Right atrium auricular region (tissue), 2 donors: ENCODE measurements at regions not wholly inside any gene's neighbourhood (a gene's known extent, or its start where the extent isn't known, plus 50 kb on each side); places are given as distances from the start of the nearest gene placed in this dataset.

Experiments
- DNase-seq: peaks from one replicate; pipeline ENCODE4 v3.0.0-alpha.2; 2019; ENCODE audit warnings: low spot score
- H3K27ac ChIP-seq, 2 donors: fragments of 200-600 bp; sonication (generic); 1 replicate in 1 of 2; 2 replicates in 1 of 2; pipeline ENCODE4 v1.5.1; 2016 to 2019
- H3K27me3 ChIP-seq, 2 donors: fragments of 200-600 bp; sonication (generic); one replicate each; pipeline versions ENCODE4 v1.5.1 to v1.6.0; 2017 to 2019
- H3K36me3 ChIP-seq: fragments of 200-600 bp; sonication (generic); one replicate; pipeline ENCODE4 v1.5.1; 2016
- H3K4me1 ChIP-seq, 2 donors: fragments of 200-600 bp; sonication (generic); one replicate each; pipeline versions ENCODE4 v1.5.1 to v1.6.0; 2017 to 2019
- H3K4me3 ChIP-seq, 2 donors: fragments of 200-600 bp; sonication (generic); 1 replicate in 1 of 2; 2 replicates in 1 of 2; pipeline ENCODE4 v1.5.1; 2017 to 2019; ENCODE audit warnings: mild to moderate bottlenecking in 1 of 2, moderate library complexity in 1 of 2
- H3K9me3 ChIP-seq, 2 donors: fragments of 200-600 bp; sonication (generic); one replicate each; pipeline ENCODE4 v1.5.1; 2019
- TF ChIP-seq, protein P1 (sequence below), 2 donors: fragments of 200-600 bp; sonication (generic); IDR thresholded peaks; one replicate each; pipeline ENCODE4 v1.5.1; 2019; ENCODE audit warnings: antibody characterized with exemption in 2 of 2

- Histone ChIP-seq H3K4me3 (no peak overlapping the region), H3K4me1 (no peaks in the 10 kb centered on the region), H3K9me3 (no peaks in the 10 kb centered on the region), H3K27ac (no peak overlapping the region), H3K27me3 (no peaks in the 10 kb centered on the region), H3K36me3 (no peaks in the 10 kb centered on the region)
- no peak for DNase-seq
- TF ChIP-seq, protein P1, sequence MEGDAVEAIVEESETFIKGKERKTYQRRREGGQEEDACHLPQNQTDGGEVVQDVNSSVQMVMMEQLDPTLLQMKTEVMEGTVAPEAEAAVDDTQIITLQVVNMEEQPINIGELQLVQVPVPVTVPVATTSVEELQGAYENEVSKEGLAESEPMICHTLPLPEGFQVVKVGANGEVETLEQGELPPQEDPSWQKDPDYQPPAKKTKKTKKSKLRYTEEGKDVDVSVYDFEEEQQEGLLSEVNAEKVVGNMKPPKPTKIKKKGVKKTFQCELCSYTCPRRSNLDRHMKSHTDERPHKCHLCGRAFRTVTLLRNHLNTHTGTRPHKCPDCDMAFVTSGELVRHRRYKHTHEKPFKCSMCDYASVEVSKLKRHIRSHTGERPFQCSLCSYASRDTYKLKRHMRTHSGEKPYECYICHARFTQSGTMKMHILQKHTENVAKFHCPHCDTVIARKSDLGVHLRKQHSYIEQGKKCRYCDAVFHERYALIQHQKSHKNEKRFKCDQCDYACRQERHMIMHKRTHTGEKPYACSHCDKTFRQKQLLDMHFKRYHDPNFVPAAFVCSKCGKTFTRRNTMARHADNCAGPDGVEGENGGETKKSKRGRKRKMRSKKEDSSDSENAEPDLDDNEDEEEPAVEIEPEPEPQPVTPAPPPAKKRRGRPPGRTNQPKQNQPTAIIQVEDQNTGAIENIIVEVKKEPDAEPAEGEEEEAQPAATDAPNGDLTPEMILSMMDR (IDR thresholded peaks at IDR 0.05), result no peak
These were observed 728.8 kb downstream of the NR2F1-AS1 start for GRCh38 chr5:92852219-92852618.

DNA sequence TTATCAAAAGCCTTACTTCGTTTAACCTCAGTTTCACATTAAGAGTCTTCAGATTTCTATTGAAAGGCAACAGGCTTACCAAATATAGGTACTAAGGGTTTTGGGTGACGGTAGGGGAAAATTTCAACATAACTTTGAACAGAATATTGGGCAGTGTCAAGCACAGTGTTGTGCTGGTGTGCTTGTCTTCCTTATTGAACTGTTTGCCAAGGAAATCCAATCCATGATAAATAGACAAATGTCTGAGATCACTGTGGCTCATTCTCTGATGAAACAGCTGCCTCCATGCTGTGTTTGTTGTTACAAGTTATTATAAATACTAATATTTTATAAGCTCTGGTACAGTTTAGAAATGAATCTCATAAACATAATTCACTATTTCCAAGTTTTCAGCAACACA is 730.1 kb downstream of the NR2F1-AS1 start:
- no peak for DNase-seq
- Histone ChIP-seq H3K27me3 (no peaks in the 10 kb centered on the region), H3K36me3 (no peaks in the 10 kb centered on the region), H3K27ac (no peak overlapping the region), H3K4me1 (no peaks in the 10 kb centered on the region), H3K9me3 (no peaks in the 10 kb centered on the region), H3K4me3 (no peak overlapping the region)
- TF ChIP-seq, protein P1 (IDR thresholded peaks at IDR 0.05), result no peak

GRCh38 chr5:92849756-92850155 is 731.3 kb downstream of the NR2F1-AS1 start:
- no peaks in the 10 kb centered on the region for H3K36me3 ChIP-seq
- H3K4me1 ChIP-seq, result no peaks in the 10 kb centered on the region
- no peaks in the 10 kb centered on the region for H3K27me3 ChIP-seq
- no peaks in the 10 kb centered on the region for H3K9me3 ChIP-seq
- TF ChIP-seq, protein P1 (IDR thresholded peaks at IDR 0.05), result no peak
- H3K4me3 ChIP-seq, result no peak overlapping the region
- H3K27ac ChIP-seq, result no peak overlapping the region
- DNase-seq, result no peak

GRCh38 chr5:92841604-92842155 is 739.3 kb downstream of the NR2F1-AS1 start:
- DNase-seq, result no peak
- no peaks in the 10 kb centered on the region for H3K36me3 ChIP-seq
- H3K4me3 ChIP-seq, result no peak overlapping the region
- H3K9me3 ChIP-seq, result no peaks in the 10 kb centered on the region
- no peaks in the 10 kb centered on the region for H3K4me1 ChIP-seq
- TF ChIP-seq, protein P1 (IDR thresholded peaks at IDR 0.05), result no peak
- no peaks in the 10 kb centered on the region for H3K27me3 ChIP-seq
- H3K27ac ChIP-seq, result no peak overlapping the region

DNA sequence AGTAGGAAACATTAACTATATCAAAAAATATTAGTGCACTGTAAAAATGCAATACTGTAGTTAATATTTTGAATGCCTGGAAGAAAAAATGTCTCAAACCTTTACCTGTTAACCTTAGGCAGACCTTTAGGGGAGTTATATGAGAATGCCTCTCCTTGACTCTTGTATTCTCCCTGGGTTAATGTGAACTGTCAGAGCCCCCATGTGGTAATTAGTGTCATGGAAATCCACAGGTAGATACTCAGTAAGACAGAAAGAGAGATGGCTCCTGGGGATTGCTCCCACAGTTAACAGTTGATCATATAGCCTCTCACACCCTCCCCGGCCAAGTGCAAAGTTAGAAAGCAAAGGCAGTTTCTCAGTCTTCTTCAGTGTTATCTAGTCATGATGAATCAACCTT is 742.8 kb downstream of the NR2F1-AS1 start:
- no peak overlapping the region for H3K4me3 ChIP-seq
- TF ChIP-seq, protein P1 (IDR thresholded peaks at IDR 0.05), result no peak
- no peak for DNase-seq
- no peaks in the 10 kb centered on the region for H3K36me3 ChIP-seq
- no peaks in the 10 kb centered on the region for H3K9me3 ChIP-seq
- H3K27ac ChIP-seq, result no peak overlapping the region
- H3K27me3 ChIP-seq, result no peaks in the 10 kb centered on the region
- H3K4me1 ChIP-seq, result no peaks in the 10 kb centered on the region
